HFFc6 (cell line): ENCODE measurements at regions not wholly inside any gene's neighbourhood (a gene's known extent, or its start where the extent isn't known, plus 50 kb on each side); places are given as distances from the start of the nearest gene placed in this dataset.

ENCODE experiments used
- DNase-seq: peaks from one replicate; pipeline ENCODE4 v3.0.0-alpha.2; 2018
- H3K27ac Mint-ChIP-seq: 2 replicates; pipeline ENCODE4 v1.8.0; 2020; ENCODE audit warnings: mild to moderate bottlenecking, mixed read lengths
- H3K27me3 Mint-ChIP-seq: 2 replicates; pipeline ENCODE4 v1.8.0; 2021; ENCODE audit warnings: mild to moderate bottlenecking, moderate library complexity, mixed read lengths; ENCODE audit not compliant: insufficient read depth
- H3K36me3 Mint-ChIP-seq: 2 replicates; pipeline ENCODE4 v1.8.0; 2021; ENCODE audit warnings: low read depth, mixed read lengths
- H3K4me1 Mint-ChIP-seq: 2 replicates; pipeline ENCODE4 v1.8.0; 2020; ENCODE audit warnings: low read depth, mixed read lengths
- H3K4me3 Mint-ChIP-seq: 2 replicates; pipeline ENCODE4 v1.8.0; 2020; ENCODE audit warnings: mild to moderate bottlenecking, moderate library complexity, mixed read lengths
- H3K9me3 Mint-ChIP-seq: 2 replicates; pipeline ENCODE4 v1.8.0; 2020; ENCODE audit warnings: mild to moderate bottlenecking, mixed read lengths
- CTCF ChIP-seq: fragments of 200-600 bp; sonication (generic); IDR thresholded peaks from 2 replicates; pipeline ENCODE4 v1.5.0; 2021; ENCODE audit warnings: antibody characterized with exemption, mild to moderate bottlenecking

GRCh38 chr1:25030674-25031589 is 100.9 kb upstream of the RUNX3 start:
- no peaks in the 10 kb centered on the region for H3K36me3 Mint-ChIP-seq
- H3K27ac Mint-ChIP-seq = no peak overlapping the region

GRCh38 chr1:25030012-25030411 is 99.9 kb upstream of the RUNX3 start:
- H3K36me3 Mint-ChIP-seq = no peaks in the 10 kb centered on the region
- no peaks in the 10 kb centered on the region for H3K9me3 Mint-ChIP-seq
- no peak overlapping the region for H3K4me3 Mint-ChIP-seq
- no peak for TF ChIP-seq CTCF
- DNase-seq = no peak
- no peak overlapping the region for H3K27ac Mint-ChIP-seq
- peaks cover 7% of the 10 kb centered on the region for H3K27me3 Mint-ChIP-seq
- H3K4me1 Mint-ChIP-seq = peaks cover 32% of the 10 kb centered on the region

More at GRCh38 chr1:25030674-25031589, 100.9 kb upstream of the RUNX3 start:
- H3K4me3 Mint-ChIP-seq = no peak overlapping the region
- peak; percentile 15 for DNase-seq
- H3K4me1 Mint-ChIP-seq = peaks cover 32% of the 10 kb centered on the region
- no peaks in the 10 kb centered on the region for H3K9me3 Mint-ChIP-seq
- no peak for TF ChIP-seq CTCF
- peaks cover 7% of the 10 kb centered on the region for H3K27me3 Mint-ChIP-seq

- Mint-ChIP-seq H3K9me3 (no peaks in the 10 kb centered on the region), H3K36me3 (no peaks in the 10 kb centered on the region), H3K27ac (no peak overlapping the region), H3K4me1 (peaks cover 32% of the 10 kb centered on the region), H3K27me3 (peaks cover 4% of the 10 kb centered on the region), H3K4me3 (no peak overlapping the region)
- no peak for DNase-seq
- TF ChIP-seq CTCF = no peak
Measured at GRCh38 chr1:25028907-25029599, 99.0 kb upstream of the RUNX3 start.

- peaks cover 4% of the 10 kb centered on the region for H3K27me3 Mint-ChIP-seq
- H3K9me3 Mint-ChIP-seq = no peaks in the 10 kb centered on the region
- no peak for TF ChIP-seq CTCF
- H3K27ac Mint-ChIP-seq = no peak overlapping the region
- DNase-seq = no peak
- peaks cover 32% of the 10 kb centered on the region for H3K4me1 Mint-ChIP-seq
- H3K4me3 Mint-ChIP-seq = no peak overlapping the region
- no peaks in the 10 kb centered on the region for H3K36me3 Mint-ChIP-seq
Measured at GRCh38 chr1:25028587-25028906, 98.5 kb upstream of the RUNX3 start.

GRCh38 chr1:25027822-25028586 is 97.9 kb upstream of the RUNX3 start:
- Mint-ChIP-seq H3K27me3 (peaks cover 4% of the 10 kb centered on the region), H3K4me3 (no peak overlapping the region), H3K9me3 (no peaks in the 10 kb centered on the region), H3K27ac (no peak overlapping the region), H3K4me1 (peaks cover 36% of the 10 kb centered on the region), H3K36me3 (no peaks in the 10 kb centered on the region)
- no peak for DNase-seq
- no peak for TF ChIP-seq CTCF
